GM21447 (cell line): ENCODE measurements at regions not wholly inside any gene's neighbourhood (a gene's known extent, or its start where the extent isn't known, plus 50 kb on each side); places are given as distances from the start of the nearest gene placed in this dataset.

Source experiments
- ATAC-seq: cut with Tn5 transposase; IDR thresholded peaks from one replicate; pipeline ENCODE4 v1.9.1; 2021; ENCODE audit not compliant: unreplicated experiment

GRCh38 chr4:19999775-20000414 lies 251.8 kb upstream of the SLIT2 start:
- no peak for ATAC-seq

GRCh38 chr4:19999276-19999675 lies 252.4 kb upstream of the SLIT2 start:
- ATAC-seq: no peak

- ATAC-seq: no peak
Measured at GRCh38 chr4:19993242-19993641, 258.5 kb upstream of the SLIT2 start.

GRCh38 chr4:19992471-19993093 lies 259.1 kb upstream of the SLIT2 start:
- ATAC-seq: no peak

GRCh38 chr4:19987746-19988145 lies 264.0 kb upstream of the SLIT2 start:
- no peak for ATAC-seq

- no peak for ATAC-seq
Measured at GRCh38 chr4:19983072-19983471, 268.6 kb upstream of the SLIT2 start.

- ATAC-seq: no peak
Measured at GRCh38 chr4:19982556-19982955, 269.1 kb upstream of the SLIT2 start.

- no peak for ATAC-seq
Measured at GRCh38 chr4:19971829-19972228, 279.9 kb upstream of the SLIT2 start.

- ATAC-seq: no peak
Measured at GRCh38 chr4:19969492-19969891, 282.2 kb upstream of the SLIT2 start.

GRCh38 chr4:19961091-19961490 lies 290.6 kb upstream of the SLIT2 start:
- no peak for ATAC-seq

- ATAC-seq: no peak
Measured at GRCh38 chr4:19958848-19959247, 292.9 kb upstream of the SLIT2 start.

- no peak for ATAC-seq
Measured at GRCh38 chr4:19947349-19947748, 304.4 kb upstream of the SLIT2 start.

- no peak for ATAC-seq
Measured at GRCh38 chr4:19945979-19946380, 305.7 kb upstream of the SLIT2 start.

- no peak for ATAC-seq
Measured at GRCh38 chr4:19945501-19945900, 306.2 kb upstream of the SLIT2 start.

GRCh38 chr4:19944806-19945205 lies 306.9 kb upstream of the SLIT2 start:
- no peak for ATAC-seq

- no peak for ATAC-seq
Measured at GRCh38 chr4:19944251-19944650, 307.5 kb upstream of the SLIT2 start.

GRCh38 chr4:19941434-19941833 lies 310.3 kb upstream of the SLIT2 start:
- ATAC-seq: no peak

GRCh38 chr4:19940861-19941260 lies 310.8 kb upstream of the SLIT2 start:
- no peak for ATAC-seq

GRCh38 chr4:19936476-19936875 lies 315.2 kb upstream of the SLIT2 start:
- ATAC-seq: no peak

- no peak for ATAC-seq
Measured at GRCh38 chr4:19930742-19931141, 321.0 kb upstream of the SLIT2 start.

GRCh38 chr4:19927381-19927780 lies 324.3 kb upstream of the SLIT2 start:
- ATAC-seq: no peak

GRCh38 chr4:19925516-19925915 lies 326.2 kb upstream of the SLIT2 start:
- ATAC-seq: no peak

- ATAC-seq: no peak
Measured at GRCh38 chr4:19924761-19925160, 326.9 kb upstream of the SLIT2 start.
